Activated CD8-positive, alpha-beta T cell treated with anti-CD3 and anti-CD28 coated beads, Interleukin-2, amount 10 ng/mL, durations not matched to agents 7 days and 5 days (primary cell): ENCODE measurements at regions not wholly inside any gene's neighbourhood (a gene's known extent, or its start where the extent isn't known, plus 50 kb on each side); places are given as distances from the start of the nearest gene placed in this dataset.

ENCODE experiments used
- ATAC-seq: fragments of 150-1000 bp; cut with Tn5 transposase; one replicate; pipeline ENCODE4 v1.10.0; 2021; ENCODE audit warnings: moderate library complexity
- CTCF ChIA-PET: fragments of 350-600 bp; sonication (Branson Sonifier 250); formaldehyde crosslinking; loops from one replicate; lab custom pipeline; 2021; ENCODE audit warnings: antibody characterized with exemption; lab: Charles Lee
- POLR2A ChIA-PET: fragments of 350-600 bp; sonication (Branson Sonifier 250); formaldehyde crosslinking; loops from one replicate; lab custom pipeline; 2021; ENCODE audit warnings: antibody characterized with exemption; lab: Charles Lee
- DNase-seq: peaks from one replicate; pipeline ENCODE4 v3.0.0-alpha.2; 2020
- H3K27ac Mint-ChIP-seq: one replicate; pipeline ENCODE4 v1.8.0; 2021; ENCODE audit warnings: mild to moderate bottlenecking, mixed read lengths
- H3K27me3 Mint-ChIP-seq: one replicate; pipeline ENCODE4 v1.8.0; 2021; ENCODE audit warnings: low read depth, mixed read lengths
- H3K36me3 Mint-ChIP-seq: one replicate; pipeline ENCODE4 v1.8.0; 2021; ENCODE audit warnings: low read depth, mixed read lengths
- H3K4me1 Mint-ChIP-seq: one replicate; pipeline ENCODE4 v1.8.0; 2021; ENCODE audit warnings: low read depth, mixed read lengths
- H3K4me3 Mint-ChIP-seq: one replicate; pipeline ENCODE4 v1.8.0; 2021; ENCODE audit warnings: mild to moderate bottlenecking, mixed read lengths
- H3K9me3 Mint-ChIP-seq: one replicate; pipeline ENCODE4 v1.8.0; 2022; ENCODE audit warnings: mixed read lengths; ENCODE audit not compliant: insufficient read depth

DNA sequence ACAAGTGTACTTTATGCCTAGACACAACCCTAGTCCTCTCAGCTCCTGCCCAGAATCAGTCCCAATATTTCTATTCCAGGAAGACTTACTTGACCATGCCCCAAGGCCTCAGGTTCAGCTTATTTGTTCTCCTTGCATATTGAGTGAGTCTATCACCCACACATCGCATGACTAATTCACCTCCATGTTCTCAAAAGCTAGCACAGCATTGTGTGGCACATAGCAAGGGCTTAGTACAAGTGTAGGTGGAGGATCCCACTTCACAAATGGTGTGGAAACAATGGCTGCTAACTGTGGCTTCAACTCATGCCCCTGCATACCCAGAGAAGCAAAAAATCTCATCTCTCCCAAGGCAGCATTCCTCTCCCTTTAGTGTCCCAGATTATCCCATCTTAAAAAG is 602.6 kb upstream of the API5 start:
- no peak overlapping the region for H3K27ac Mint-ChIP-seq
- POLR2A ChIA-PET: no interaction called here

DNA sequence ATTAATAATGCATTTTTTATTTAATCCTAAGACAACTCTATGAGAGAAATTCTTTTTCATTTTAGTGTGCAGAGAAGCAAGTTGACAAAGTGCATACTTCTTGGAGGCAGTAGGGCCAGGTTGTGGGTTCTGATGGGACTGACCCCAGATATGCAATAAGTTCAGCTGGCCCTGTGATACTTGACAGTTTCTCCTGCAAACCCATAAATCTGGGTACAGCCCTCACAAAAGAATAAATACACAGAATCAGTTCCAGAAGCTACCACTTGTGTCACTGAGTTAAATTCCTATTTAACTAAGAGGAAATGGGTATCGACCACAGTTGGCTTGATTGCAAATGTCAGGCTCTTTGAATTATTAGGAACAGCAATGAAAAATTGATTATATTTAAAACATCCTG is 598.5 kb upstream of the API5 start:
- Mint-ChIP-seq H3K27me3 (no peaks in the 10 kb centered on the region), H3K4me3 (no peak overlapping the region), H3K9me3 (peaks cover 10% of the 10 kb centered on the region), H3K36me3 (no peaks in the 10 kb centered on the region), H3K4me1 (no peaks in the 10 kb centered on the region), H3K27ac (no peak overlapping the region)
- no peak for DNase-seq
- POLR2A ChIA-PET: no interaction called here
- CTCF ChIA-PET: no interaction called here
- no peak for ATAC-seq

More for the DNA sequence above, 602.6 kb upstream of the API5 start:
- Mint-ChIP-seq H3K4me1 (no peaks in the 10 kb centered on the region), H3K4me3 (no peak overlapping the region), H3K27me3 (no peaks in the 10 kb centered on the region), H3K9me3 (peaks cover 10% of the 10 kb centered on the region), H3K36me3 (no peaks in the 10 kb centered on the region)
- CTCF ChIA-PET: no interaction called here
- ATAC-seq (no peak), DNase-seq (no peak)

DNA sequence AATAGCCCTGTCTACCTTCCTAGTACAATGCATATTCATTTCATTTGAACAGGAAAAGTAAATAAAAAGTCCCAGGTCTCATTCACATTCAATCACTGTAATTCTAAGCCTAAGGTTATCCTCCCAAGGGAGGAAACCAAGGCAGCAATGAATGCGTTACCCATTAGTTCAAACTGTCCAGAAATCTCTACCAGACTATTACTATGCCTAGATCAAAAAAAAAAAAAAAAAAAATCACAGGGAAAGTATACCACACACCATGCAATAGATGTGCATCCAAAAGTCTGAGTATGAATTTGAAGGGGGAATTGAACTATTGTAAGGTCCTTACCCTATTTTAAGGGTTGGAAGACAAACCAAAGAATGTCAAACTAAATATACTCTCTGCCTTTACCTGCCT is 598.0 kb upstream of the API5 start:
- H3K27ac Mint-ChIP-seq: no peak overlapping the region
- DNase-seq: no peak
- peaks cover 10% of the 10 kb centered on the region for H3K9me3 Mint-ChIP-seq
- CTCF ChIA-PET: no interaction called here
- no peaks in the 10 kb centered on the region for H3K27me3 Mint-ChIP-seq
- POLR2A ChIA-PET: no interaction called here
- ATAC-seq: no peak
- no peaks in the 10 kb centered on the region for H3K36me3 Mint-ChIP-seq
- no peaks in the 10 kb centered on the region for H3K4me1 Mint-ChIP-seq
- no peak overlapping the region for H3K4me3 Mint-ChIP-seq

DNA sequence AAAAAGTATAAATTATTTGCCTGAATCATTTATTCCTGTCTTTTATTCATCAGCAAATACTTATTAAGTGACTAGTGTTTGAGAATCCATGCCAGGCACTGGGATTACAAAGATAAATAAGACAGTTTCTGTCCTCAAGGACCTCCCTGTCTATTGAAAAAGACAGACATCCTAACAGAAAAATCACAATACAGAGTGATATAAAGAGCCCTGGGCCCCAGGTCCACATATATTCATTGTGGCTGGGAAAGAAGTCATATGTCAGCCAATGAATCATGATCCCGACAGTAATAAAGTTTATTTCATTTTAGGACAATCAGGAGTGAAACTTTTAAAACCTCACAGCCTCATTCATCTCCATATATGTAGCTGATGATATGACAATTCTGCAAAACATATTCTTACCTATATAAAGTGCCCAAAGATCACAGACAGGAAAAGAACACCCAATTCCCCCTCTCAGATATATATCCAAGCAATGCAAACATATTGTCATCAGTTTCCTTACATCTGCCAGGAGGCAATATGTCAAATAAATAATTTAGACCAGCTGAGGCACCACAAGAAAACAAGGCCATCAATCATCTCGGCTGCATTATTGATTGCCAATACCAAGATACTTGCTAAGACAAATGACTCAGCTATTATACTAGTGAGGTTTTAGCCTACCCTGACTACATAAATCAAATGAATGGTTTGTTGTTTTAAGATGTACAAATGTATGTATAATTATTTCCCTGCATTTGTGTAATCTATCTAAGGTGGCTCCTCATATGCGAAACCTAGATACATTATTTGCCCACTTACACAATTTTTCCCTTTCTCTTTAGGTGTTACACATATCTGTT is 590.9 kb upstream of the API5 start:
- Mint-ChIP-seq H3K36me3 (no peaks in the 10 kb centered on the region), H3K27ac (no peak overlapping the region), H3K27me3 (no peaks in the 10 kb centered on the region), H3K4me1 (no peaks in the 10 kb centered on the region), H3K4me3 (no peak overlapping the region), H3K9me3 (peaks cover 4% of the 10 kb centered on the region)
- no peak for DNase-seq
- POLR2A ChIA-PET: no interaction called here
- no peak for ATAC-seq
- CTCF ChIA-PET: no interaction called here

DNA sequence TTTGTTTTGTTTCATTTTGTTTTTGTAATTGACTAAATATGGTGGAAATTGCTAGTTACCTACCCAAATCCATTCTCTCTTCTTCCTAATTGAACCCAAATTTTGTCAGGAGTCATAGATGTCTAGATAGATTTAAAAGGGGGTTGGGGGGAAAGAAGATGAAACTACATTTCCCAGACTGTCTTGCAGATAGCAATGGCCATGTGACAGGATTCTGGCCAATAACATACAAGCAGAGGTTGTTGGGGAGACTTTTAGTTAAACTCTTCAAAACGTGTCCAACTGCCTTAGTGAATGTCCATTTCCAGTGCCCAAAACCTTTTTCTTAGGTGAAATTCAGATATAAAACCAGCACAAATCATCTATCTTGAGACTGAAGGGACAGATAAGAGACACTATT is 583.9 kb upstream of the API5 start:
- no peaks in the 10 kb centered on the region for H3K9me3 Mint-ChIP-seq
- no peaks in the 10 kb centered on the region for H3K27me3 Mint-ChIP-seq
- DNase-seq (no peak), ATAC-seq (no peak)
- H3K27ac Mint-ChIP-seq: no peak overlapping the region
- no peak overlapping the region for H3K4me3 Mint-ChIP-seq
- H3K36me3 Mint-ChIP-seq: no peaks in the 10 kb centered on the region
- CTCF ChIA-PET: no interaction called here
- no peaks in the 10 kb centered on the region for H3K4me1 Mint-ChIP-seq
- POLR2A ChIA-PET: no interaction called here

DNA sequence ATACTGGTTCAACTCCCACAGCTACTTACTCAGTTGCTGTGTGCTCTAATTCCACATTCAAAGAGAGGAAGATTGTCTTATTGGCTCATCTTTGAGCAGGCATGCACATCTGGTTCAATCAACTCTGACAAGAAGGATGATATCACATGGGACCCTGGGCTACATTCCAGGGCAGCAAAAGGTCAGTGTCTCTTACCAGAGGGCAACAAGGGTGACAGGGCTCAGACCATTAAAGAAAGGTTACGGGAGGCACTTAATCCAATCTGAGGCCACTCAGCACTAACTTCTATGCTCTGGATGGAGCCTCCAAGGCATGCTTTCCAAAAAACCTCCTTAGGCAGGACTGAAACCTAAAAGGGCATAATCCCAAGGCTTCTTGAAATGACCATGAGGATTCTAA is 549.4 kb upstream of the API5 start:
- H3K4me1 Mint-ChIP-seq: no peaks in the 10 kb centered on the region

DNA sequence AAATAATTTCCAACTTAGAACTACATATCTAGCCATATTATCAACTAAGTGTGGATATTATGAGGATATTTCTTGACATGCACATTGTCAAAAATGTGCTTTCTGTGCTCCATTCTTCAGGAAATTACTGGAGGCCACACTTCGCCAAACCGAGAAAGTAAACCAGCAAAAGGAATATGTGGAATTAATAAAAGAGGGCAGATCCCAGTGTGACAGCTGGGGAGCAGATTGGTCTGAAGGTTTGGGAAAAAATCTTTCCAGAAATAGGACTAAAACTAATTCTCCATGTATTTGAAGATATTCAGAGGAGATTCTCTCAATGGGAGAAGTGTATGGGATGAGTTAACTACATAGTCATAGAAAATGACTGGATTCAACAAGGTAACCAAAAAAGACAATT is 546.9 kb upstream of the API5 start:
- DNase-seq: no peak
- ChIA-PET CTCF (no interaction called here), POLR2A (no interaction called here)
- H3K4me3 Mint-ChIP-seq: no peak overlapping the region
- no peaks in the 10 kb centered on the region for H3K36me3 Mint-ChIP-seq
- no peak for ATAC-seq
- H3K4me1 Mint-ChIP-seq: no peaks in the 10 kb centered on the region
- no peak overlapping the region for H3K27ac Mint-ChIP-seq
- H3K27me3 Mint-ChIP-seq: no peaks in the 10 kb centered on the region
- no peaks in the 10 kb centered on the region for H3K9me3 Mint-ChIP-seq

More for the DNA sequence above, 549.4 kb upstream of the API5 start:
- no peaks in the 10 kb centered on the region for H3K27me3 Mint-ChIP-seq
- no peak overlapping the region for H3K4me3 Mint-ChIP-seq
- ATAC-seq (no peak), DNase-seq (no peak)
- ChIA-PET CTCF (no interaction called here), POLR2A (no interaction called here)
- no peak overlapping the region for H3K27ac Mint-ChIP-seq
- H3K9me3 Mint-ChIP-seq: no peaks in the 10 kb centered on the region
- no peaks in the 10 kb centered on the region for H3K36me3 Mint-ChIP-seq

DNA sequence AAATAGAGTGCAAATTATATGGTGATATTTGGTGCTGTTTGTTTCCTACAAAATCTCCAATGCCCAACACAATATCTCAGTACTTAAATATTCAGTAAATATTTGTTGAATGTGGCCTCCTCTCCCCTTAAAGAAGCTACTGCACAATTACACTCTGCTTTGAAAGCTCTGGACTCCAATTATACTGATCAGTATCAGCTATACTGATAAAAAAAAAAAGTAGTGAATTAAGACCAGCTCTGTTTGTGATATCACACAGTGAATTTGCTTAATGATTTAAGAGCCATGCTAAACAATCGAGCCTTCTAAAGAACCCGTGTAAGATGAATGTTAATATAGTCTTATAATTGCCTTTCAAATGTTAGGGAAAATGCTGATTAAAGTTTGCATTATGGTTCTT is 543.2 kb upstream of the API5 start:
- Mint-ChIP-seq H3K27ac (no peak overlapping the region), H3K9me3 (no peaks in the 10 kb centered on the region)
- DNase-seq: no peak

GRCh38 chr11:42770444-42771065 is 541.2 kb upstream of the API5 start:
- ChIA-PET POLR2A (no interaction called here), CTCF (interaction anchor here (1.0 kb wide), 1 partner anchor 512 kb away, joined by 4 read pairs; no protein-coding TSS in a partner anchor)
- Mint-ChIP-seq H3K36me3 (no peaks in the 10 kb centered on the region), H3K4me3 (no peak overlapping the region), H3K4me1 (no peaks in the 10 kb centered on the region), H3K27ac (no peak overlapping the region), H3K9me3 (no peaks in the 10 kb centered on the region), H3K27me3 (no peaks in the 10 kb centered on the region)
- DNase-seq (no peak), ATAC-seq (no peak)

More for the DNA sequence above, 543.2 kb upstream of the API5 start:
- ATAC-seq: no peak
- Mint-ChIP-seq H3K4me1 (no peaks in the 10 kb centered on the region), H3K27me3 (no peaks in the 10 kb centered on the region), H3K36me3 (no peaks in the 10 kb centered on the region), H3K4me3 (no peak overlapping the region)
- CTCF ChIA-PET: interaction anchor here (1.9 kb wide), 1 partner anchor 514 kb away, joined by 9 read pairs; no protein-coding TSS in a partner anchor
- POLR2A ChIA-PET: no interaction called here

GRCh38 chr11:42772886-42773285 is 538.9 kb upstream of the API5 start:
- no peaks in the 10 kb centered on the region for H3K36me3 Mint-ChIP-seq
- H3K9me3 Mint-ChIP-seq: no peaks in the 10 kb centered on the region
- no peaks in the 10 kb centered on the region for H3K4me1 Mint-ChIP-seq
- POLR2A ChIA-PET: no interaction called here
- CTCF ChIA-PET: interaction anchor here (1.9 kb wide), 1 partner anchor 510 kb away, joined by 6 read pairs; no protein-coding TSS in a partner anchor
- H3K4me3 Mint-ChIP-seq: no peak overlapping the region
- H3K27ac Mint-ChIP-seq: no peak overlapping the region
- ATAC-seq (no peak), DNase-seq (no peak)
- no peaks in the 10 kb centered on the region for H3K27me3 Mint-ChIP-seq

- ATAC-seq (no peak), DNase-seq (no peak)
- no peaks in the 10 kb centered on the region for H3K4me1 Mint-ChIP-seq
- no peak overlapping the region for H3K4me3 Mint-ChIP-seq
- ChIA-PET CTCF (interaction anchor here (1.9 kb wide), 1 partner anchor 509 kb away, joined by 6 read pairs; no protein-coding TSS in a partner anchor), POLR2A (no interaction called here)
- no peak overlapping the region for H3K27ac Mint-ChIP-seq
- H3K9me3 Mint-ChIP-seq: no peaks in the 10 kb centered on the region
- H3K27me3 Mint-ChIP-seq: no peaks in the 10 kb centered on the region
- H3K36me3 Mint-ChIP-seq: no peaks in the 10 kb centered on the region
Observed at GRCh38 chr11:42773729-42774128, 538.1 kb upstream of the API5 start.

- H3K4me3 Mint-ChIP-seq: no peak overlapping the region
- H3K27me3 Mint-ChIP-seq: no peaks in the 10 kb centered on the region
- no peak overlapping the region for H3K27ac Mint-ChIP-seq
- H3K36me3 Mint-ChIP-seq: no peaks in the 10 kb centered on the region
- no peaks in the 10 kb centered on the region for H3K9me3 Mint-ChIP-seq
- ChIA-PET POLR2A (no interaction called here), CTCF (no interaction called here)
- DNase-seq: no peak
- H3K4me1 Mint-ChIP-seq: no peaks in the 10 kb centered on the region
- ATAC-seq: no peak
Observed at GRCh38 chr11:42774567-42774966, 537.2 kb upstream of the API5 start.
